MM.1S (cell line): ENCODE measurements at regions not wholly inside any gene's neighbourhood (a gene's known extent, or its start where the extent isn't known, plus 50 kb on each side); places are given as distances from the start of the nearest gene placed in this dataset.

Experiments
- DNase-seq: peaks from one replicate; pipeline ENCODE4 v3.0.0-alpha.2; 2015
- H2AFZ ChIP-seq: fragments of 300-600 bp; sonication (generic); 2 replicates; pipeline ENCODE4 v1.6.0; 2016; ENCODE audit warnings: antibody characterized with exemption, low read length
- H3F3A ChIP-seq: fragments of 300-600 bp; sonication (generic); 2 replicates; pipeline ENCODE4 v1.6.1; 2016; ENCODE audit warnings: mild to moderate bottlenecking, antibody characterized with exemption, low read length, moderate library complexity, mixed read lengths; ENCODE audit not compliant: insufficient read depth
- H3K27ac ChIP-seq: fragments of 300-600 bp; sonication (generic); 2 replicates; pipeline ENCODE4 v1.5.1; 2016; ENCODE audit warnings: mild to moderate bottlenecking, low read length
- H3K27me3 ChIP-seq: fragments of 300-600 bp; sonication (generic); replicated peaks from 2 replicates; pipeline ENCODE4 v1.6.0; 2016; ENCODE audit warnings: low read length; ENCODE audit not compliant: insufficient read depth
- H3K36me3 ChIP-seq: fragments of 300-600 bp; sonication (generic); replicated peaks from 2 replicates; pipeline ENCODE4 v1.6.1; 2016; ENCODE audit warnings: mild to moderate bottlenecking, low read length, mixed read lengths; ENCODE audit not compliant: insufficient read depth
- H3K4me1 ChIP-seq: fragments of 300-600 bp; sonication (generic); 2 replicates; pipeline ENCODE4 v1.6.1; 2016; ENCODE audit warnings: low read length, mixed read lengths
- H3K4me2 ChIP-seq: fragments of 300-600 bp; sonication (generic); 2 replicates; pipeline ENCODE4 v1.6.0; 2016; ENCODE audit warnings: low read depth, low read length
- H3K4me3 ChIP-seq: fragments of 300-600 bp; sonication (generic); 2 replicates; pipeline ENCODE4 v1.5.1; 2016; ENCODE audit warnings: low read length, mixed read lengths
- H3K79me2 ChIP-seq: fragments of 300-600 bp; sonication (generic); 2 replicates; pipeline ENCODE4 v1.6.1; 2016; ENCODE audit warnings: mixed run types, low read length, mixed read lengths
- H3K9ac ChIP-seq: fragments of 300-600 bp; sonication (generic); 2 replicates; pipeline ENCODE4 v1.6.1; 2016; ENCODE audit warnings: low read length, mixed read lengths
- H3K9me2 ChIP-seq: fragments of 300-600 bp; sonication (generic); replicated peaks from 2 replicates; pipeline ENCODE4 v1.6.1; 2016; ENCODE audit warnings: mild to moderate bottlenecking, low read length, mixed read lengths; ENCODE audit not compliant: insufficient read depth
- H3K9me3 ChIP-seq: fragments of 300-600 bp; sonication (generic); replicated peaks from 2 replicates; pipeline ENCODE4 v1.6.1; 2016; ENCODE audit warnings: mild to moderate bottlenecking, low read length, mixed read lengths; ENCODE audit not compliant: insufficient read depth
- H4K20me1 ChIP-seq: fragments of 300-600 bp; sonication (generic); 2 replicates; pipeline ENCODE4 v1.6.1; 2016; ENCODE audit warnings: mild to moderate bottlenecking, low read length, moderate library complexity, mixed read lengths; ENCODE audit not compliant: insufficient read depth
- CTCF ChIP-seq: fragments of 300-600 bp; sonication (generic); IDR thresholded peaks from 2 replicates; pipeline ENCODE4 v1.5.1; 2016; ENCODE audit warnings: antibody characterized with exemption, low read length, mixed read lengths
- EZH2 ChIP-seq: fragments of 300-600 bp; sonication (generic); optimal IDR thresholded peaks from 2 replicates; pipeline ENCODE3; 2017; ENCODE audit warnings: low read depth, mild to moderate bottlenecking, antibody characterized with exemption, low read length, mixed read lengths
- EZH2phosphoT487 ChIP-seq: fragments of 300-600 bp; sonication (generic); IDR thresholded peaks from 2 replicates; pipeline ENCODE4 v1.6.1; 2018; ENCODE audit warnings: antibody characterized with exemption, low read length

GRCh38 chr5:128885649-128886255 is 79.5 kb upstream of the SLC27A6 start:
- H4K20me1 ChIP-seq = no peaks in the 10 kb centered on the region
- H2AFZ ChIP-seq = no peak overlapping the region
- DNase-seq = no peak
- H3K9ac ChIP-seq = no peak overlapping the region
- no peaks in the 10 kb centered on the region for H3K4me1 ChIP-seq
- TF ChIP-seq EZH2phosphoT487 (no peak), EZH2 (no peak), CTCF (no peak)
- no peaks in the 10 kb centered on the region for H3K79me2 ChIP-seq
- H3K9me2 ChIP-seq = no peaks in the 10 kb centered on the region
- H3K36me3 ChIP-seq = no peaks in the 10 kb centered on the region
- no peak overlapping the region for H3K27ac ChIP-seq
- no peaks in the 10 kb centered on the region for H3K27me3 ChIP-seq
- H3K4me3 ChIP-seq = no peak overlapping the region
- no peaks in the 10 kb centered on the region for H3K9me3 ChIP-seq
- no peaks in the 10 kb centered on the region for H3F3A ChIP-seq
- no peak overlapping the region for H3K4me2 ChIP-seq

DNA sequence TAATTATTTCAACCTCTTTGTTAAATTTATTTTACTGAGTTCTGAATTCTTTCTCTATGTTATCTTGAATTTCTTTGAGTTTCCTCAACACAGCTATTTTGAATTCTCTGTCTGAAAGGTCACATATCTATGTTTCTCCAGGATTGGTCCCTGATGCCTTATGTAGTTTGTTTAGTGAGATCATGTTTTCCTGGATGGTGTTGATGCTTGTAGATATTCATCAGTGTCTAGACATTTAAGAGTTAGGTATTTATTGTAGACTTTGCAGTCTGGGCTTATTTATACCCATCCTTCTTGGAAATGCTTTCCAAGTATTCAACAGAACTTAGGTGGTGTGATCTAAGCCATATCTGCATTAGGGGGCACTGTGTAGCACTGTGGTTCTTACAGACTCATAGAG is 70.2 kb upstream of the SLC27A6 start:
- Histone ChIP-seq H3K36me3 (no peaks in the 10 kb centered on the region), H3K9me3 (no peaks in the 10 kb centered on the region), H3K79me2 (no peaks in the 10 kb centered on the region), H2AFZ (no peak overlapping the region), H3K27ac (no peak overlapping the region), H3K9ac (no peak overlapping the region), H3K27me3 (no peaks in the 10 kb centered on the region), H3K9me2 (no peaks in the 10 kb centered on the region), H4K20me1 (no peaks in the 10 kb centered on the region), H3K4me1 (no peaks in the 10 kb centered on the region), H3K4me2 (no peak overlapping the region), H3F3A (no peaks in the 10 kb centered on the region), H3K4me3 (no peak overlapping the region)
- TF ChIP-seq CTCF = no peak
- no peak for TF ChIP-seq EZH2phosphoT487
- TF ChIP-seq EZH2 = no peak
- no peak for DNase-seq

GRCh38 chr5:128896675-128897074 is 68.6 kb upstream of the SLC27A6 start:
- no peak for TF ChIP-seq EZH2
- no peak overlapping the region for H3K27ac ChIP-seq
- no peak overlapping the region for H2AFZ ChIP-seq
- no peaks in the 10 kb centered on the region for H3K9me3 ChIP-seq
- H3K4me1 ChIP-seq = no peaks in the 10 kb centered on the region
- no peaks in the 10 kb centered on the region for H3F3A ChIP-seq
- H3K9ac ChIP-seq = no peak overlapping the region
- H3K4me3 ChIP-seq = no peak overlapping the region
- no peaks in the 10 kb centered on the region for H3K79me2 ChIP-seq
- H3K36me3 ChIP-seq = no peaks in the 10 kb centered on the region
- H3K27me3 ChIP-seq = no peaks in the 10 kb centered on the region
- DNase-seq = no peak
- no peak overlapping the region for H3K4me2 ChIP-seq
- H3K9me2 ChIP-seq = no peaks in the 10 kb centered on the region
- H4K20me1 ChIP-seq = no peaks in the 10 kb centered on the region

GRCh38 chr5:128903550-128903949 is 61.7 kb upstream of the SLC27A6 start:
- no peak for DNase-seq
- no peak for TF ChIP-seq EZH2phosphoT487
- no peak for TF ChIP-seq CTCF
- no peak for TF ChIP-seq EZH2
- Histone ChIP-seq H3K79me2 (no peaks in the 10 kb centered on the region), H4K20me1 (no peaks in the 10 kb centered on the region), H3K4me2 (no peak overlapping the region), H3K9me2 (no peaks in the 10 kb centered on the region), H3K27me3 (no peaks in the 10 kb centered on the region), H2AFZ (no peak overlapping the region), H3F3A (no peaks in the 10 kb centered on the region), H3K27ac (no peak overlapping the region), H3K36me3 (no peaks in the 10 kb centered on the region), H3K4me1 (no peaks in the 10 kb centered on the region), H3K4me3 (no peak overlapping the region), H3K9me3 (no peaks in the 10 kb centered on the region), H3K9ac (no peak overlapping the region)
